BLaER1 treated with 17β-estradiol and CSF1 and Interleukin-3, amounts not matched to agents 10 nM and 100 nM (cell line): ENCODE measurements at regions not wholly inside any gene's neighbourhood (a gene's known extent, or its start where the extent isn't known, plus 50 kb on each side); places are given as distances from the start of the nearest gene placed in this dataset.
"Not testable (repeated sequence)": the region's sequence is repeated elsewhere in the genome, so short reads cannot be mapped to it uniquely, and the experiment has no call there.

Experiments used
- H3K27ac ChIP-seq, 11 experiments: shearing (Covaris generic); formaldehyde crosslinking; 2 replicates each; pipeline ENCODE4 v1.8.1; 2022
- H3K27me3 ChIP-seq, 11 experiments: shearing (Covaris generic); formaldehyde crosslinking; 2 replicates each; pipeline ENCODE4 v1.8.1; 2022
- H3K36me3 ChIP-seq, 11 experiments: shearing (Covaris generic); formaldehyde crosslinking; 2 replicates each; pipeline ENCODE4 v1.8.1; 2022
- H3K4me1 ChIP-seq, 10 experiments: shearing (Covaris generic); formaldehyde crosslinking; 2 replicates each; pipeline ENCODE4 v1.8.1; 2022
- H3K4me2 ChIP-seq, 11 experiments: shearing (Covaris generic); formaldehyde crosslinking; 2 replicates each; pipeline ENCODE4 v1.8.1; 2022
- H3K4me3 ChIP-seq, 10 experiments: shearing (Covaris generic); formaldehyde crosslinking; 2 replicates each; pipeline ENCODE4 v1.8.1; 2022
- H3K9ac ChIP-seq, 11 experiments: shearing (Covaris generic); formaldehyde crosslinking; 2 replicates each; pipeline ENCODE4 v1.8.1; 2022
- H3K9me3 ChIP-seq, 11 experiments: shearing (Covaris generic); formaldehyde crosslinking; replicated peaks in 1 of 11; 2 replicates each; pipeline ENCODE4 v1.8.1; 2022
- H4K20me1 ChIP-seq, 11 experiments: shearing (Covaris generic); formaldehyde crosslinking; 2 replicates each; pipeline ENCODE4 v1.8.1; 2022
- Cebpa-rat ChIP-seq, 11 experiments: shearing (Covaris generic); IDR thresholded peaks; 2 replicates each; pipeline ENCODE4 v1.8.1; 2022

DNA sequence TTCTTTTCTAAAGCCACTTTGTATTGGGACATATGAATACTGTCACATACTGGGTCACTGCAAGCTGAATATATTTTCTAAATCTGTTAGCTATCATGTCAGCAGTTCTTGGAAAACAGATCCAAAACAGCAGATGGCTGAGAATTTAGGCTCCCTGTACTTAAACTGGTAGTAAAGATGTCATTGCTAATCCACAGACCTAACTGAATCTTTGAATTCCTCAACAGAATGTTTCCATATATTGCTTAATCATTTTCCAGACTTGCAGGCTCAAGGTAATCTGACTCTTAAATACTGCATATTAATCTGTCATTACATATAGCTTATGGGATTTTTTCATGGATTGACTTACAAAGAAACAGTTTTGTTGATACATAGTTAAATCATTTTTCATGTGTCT, 639.0 kb upstream of the KLHL1 start:
- no peak overlapping the region for H3K4me2 ChIP-seq
- no peak overlapping the region for H3K27ac ChIP-seq
- no peaks in the 10 kb centered on the region for H3K27me3 ChIP-seq
- no peak overlapping the region for H3K9ac ChIP-seq
- no peaks in the 10 kb centered on the region for H3K4me1 ChIP-seq
- H3K36me3 ChIP-seq, result no peaks in the 10 kb centered on the region
- H4K20me1 ChIP-seq, result no peaks in the 10 kb centered on the region
- TF ChIP-seq Cebpa-rat (IDR thresholded peaks at IDR 0.05), result no peak
- no peak overlapping the region for H3K4me3 ChIP-seq
- no peaks in the 10 kb centered on the region for H3K9me3 ChIP-seq

DNA sequence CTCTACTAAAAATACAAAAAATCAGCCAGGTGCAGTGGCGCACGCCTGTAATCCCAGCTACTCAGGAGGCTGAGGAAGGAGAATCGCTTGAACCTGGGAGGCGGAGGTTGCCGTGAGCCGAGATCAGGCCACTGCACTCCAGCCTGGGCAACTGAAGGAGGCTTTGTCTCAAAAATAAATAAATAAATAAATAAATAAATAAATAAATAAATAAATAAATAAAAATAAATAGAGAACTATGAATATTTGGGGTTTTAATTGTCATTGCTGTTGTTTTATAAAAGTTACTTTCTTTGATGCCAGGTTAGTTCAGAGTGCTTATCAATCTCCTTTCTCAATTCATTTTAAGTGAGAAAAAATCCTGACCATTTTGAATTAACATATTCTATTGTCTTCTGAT, 638.2 kb upstream of the KLHL1 start:
- not testable (repeated sequence) for H3K27me3 ChIP-seq, H3K4me1 ChIP-seq, H3K4me2 ChIP-seq, H3K9ac ChIP-seq, H3K4me3 ChIP-seq, H3K9me3 ChIP-seq, H3K36me3 ChIP-seq, H4K20me1 ChIP-seq, H3K27ac ChIP-seq

DNA sequence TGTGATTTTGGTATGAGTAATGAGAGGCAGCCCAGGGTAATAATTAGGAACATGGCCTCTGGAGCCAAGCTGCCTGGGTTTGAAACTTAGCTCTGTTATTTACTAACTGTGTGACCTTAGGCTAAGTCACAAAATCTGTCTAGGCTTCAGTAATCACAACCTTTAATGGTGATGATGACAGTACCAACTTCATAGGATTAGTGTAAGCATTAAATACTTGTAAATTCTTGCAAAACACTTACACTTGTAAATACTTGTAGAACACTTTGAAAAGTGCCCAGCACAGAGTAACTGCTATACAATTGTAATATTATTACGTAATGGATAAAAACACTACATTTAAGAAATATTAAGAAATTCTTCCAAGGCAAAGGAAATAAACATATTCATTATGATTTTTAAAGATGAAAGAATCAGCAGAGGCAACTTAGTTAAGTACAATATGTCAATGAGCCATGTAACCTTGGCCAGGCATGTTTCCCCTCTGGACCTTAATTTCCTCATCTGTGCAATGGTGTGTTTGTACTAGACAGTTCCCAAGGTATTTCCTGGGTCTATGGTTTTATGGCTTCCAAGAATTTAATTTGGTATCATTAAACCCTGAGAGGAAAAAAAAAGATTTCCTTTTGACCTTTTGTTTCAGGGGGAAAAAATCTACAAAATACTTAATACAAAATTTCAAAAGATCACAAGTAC, 628.5 kb upstream of the KLHL1 start:
- H3K4me2 ChIP-seq, result no peak overlapping the region
- no peak for TF ChIP-seq Cebpa-rat (IDR thresholded peaks at IDR 0.05)

DNA sequence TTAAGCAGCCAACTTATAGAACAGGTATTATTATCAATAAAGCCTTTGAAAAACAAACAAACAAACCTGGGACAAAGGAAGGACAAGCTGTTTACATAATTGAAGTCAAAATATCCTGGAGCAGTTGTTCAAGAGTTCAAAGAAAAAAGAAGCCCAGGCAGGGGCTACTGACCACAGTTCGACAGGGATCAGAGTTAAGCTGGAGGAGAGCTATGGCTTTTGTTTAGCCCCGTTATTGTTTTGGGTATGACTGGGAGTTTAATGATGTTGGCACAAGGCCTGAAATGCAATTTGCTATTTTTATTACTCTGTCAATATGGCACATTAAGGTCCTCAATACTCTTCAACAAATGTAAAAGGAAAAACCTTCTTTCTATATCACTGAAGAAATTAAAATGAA, 624.4 kb upstream of the KLHL1 start:
- no peaks in the 10 kb centered on the region for H3K27me3 ChIP-seq
- no peak overlapping the region for H3K4me2 ChIP-seq
- H3K9ac ChIP-seq, result no peak overlapping the region
- H3K36me3 ChIP-seq, result no peaks in the 10 kb centered on the region
- no peaks in the 10 kb centered on the region for H3K4me1 ChIP-seq
- H3K4me3 ChIP-seq, result no peak overlapping the region
- no peaks in the 10 kb centered on the region for H3K9me3 ChIP-seq
- no peak for TF ChIP-seq Cebpa-rat (IDR thresholded peaks at IDR 0.05)
- H3K27ac ChIP-seq, result no peak overlapping the region
- H4K20me1 ChIP-seq, result no peaks in the 10 kb centered on the region

More for the DNA sequence above, 628.5 kb upstream of the KLHL1 start:
- no peak overlapping the region for H3K4me3 ChIP-seq
- no peaks in the 10 kb centered on the region for H3K36me3 ChIP-seq
- H3K4me1 ChIP-seq, result no peaks in the 10 kb centered on the region
- no peaks in the 10 kb centered on the region for H3K9me3 ChIP-seq
- H4K20me1 ChIP-seq, result no peaks in the 10 kb centered on the region
- no peak overlapping the region for H3K9ac ChIP-seq
- H3K27ac ChIP-seq, result no peak overlapping the region
- H3K27me3 ChIP-seq, result no peaks in the 10 kb centered on the region

DNA sequence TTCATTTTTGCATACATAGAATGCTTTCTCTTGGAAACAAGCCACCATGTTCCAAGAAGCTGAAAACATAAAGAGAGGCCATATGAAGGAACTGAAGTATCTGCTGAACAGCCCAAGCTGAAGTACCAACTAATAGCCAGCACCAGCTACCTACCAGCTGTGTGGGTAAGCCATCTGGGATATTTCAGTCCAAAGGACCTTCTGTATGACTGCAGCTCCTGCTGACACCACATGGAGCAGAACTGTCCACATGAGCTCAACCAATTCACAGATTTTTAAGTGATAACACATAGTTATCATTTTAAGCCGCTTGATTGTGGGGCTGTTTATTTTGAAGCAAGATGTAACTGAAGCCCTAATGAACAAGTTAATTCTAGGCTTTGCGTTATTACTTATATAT, 621.1 kb upstream of the KLHL1 start:
- no peak overlapping the region for H3K4me3 ChIP-seq
- TF ChIP-seq Cebpa-rat (IDR thresholded peaks at IDR 0.05), result no peak
- no peaks in the 10 kb centered on the region for H3K36me3 ChIP-seq
- H3K27ac ChIP-seq, result no peak overlapping the region
- no peaks in the 10 kb centered on the region for H3K4me1 ChIP-seq
- H3K4me2 ChIP-seq, result no peak overlapping the region
- no peaks in the 10 kb centered on the region for H3K27me3 ChIP-seq
- H3K9me3 ChIP-seq, result no peaks in the 10 kb centered on the region
- no peak overlapping the region for H3K9ac ChIP-seq
- H4K20me1 ChIP-seq, result no peaks in the 10 kb centered on the region

DNA sequence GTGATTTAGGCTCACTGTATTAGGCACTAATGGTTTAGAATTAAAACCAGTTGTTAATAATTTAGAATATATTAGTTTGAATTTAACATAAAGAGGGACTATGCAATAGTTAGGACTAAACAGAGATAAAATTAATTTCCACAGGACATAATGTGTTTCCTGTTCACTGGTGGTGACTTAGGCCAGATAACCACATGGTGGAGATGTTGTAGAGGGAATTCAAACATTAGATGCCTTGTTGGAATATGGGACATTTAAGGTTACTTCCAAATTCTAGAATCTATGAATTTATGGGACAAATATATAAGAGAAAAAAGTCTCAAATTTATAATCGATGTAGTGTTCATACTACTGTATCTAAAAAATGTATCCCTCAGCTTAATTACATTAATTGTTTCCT, 615.5 kb upstream of the KLHL1 start:
- Histone ChIP-seq H3K4me3 (no peak overlapping the region), H3K4me1 (no peaks in the 10 kb centered on the region), H3K4me2 (no peak overlapping the region), H3K36me3 (no peaks in the 10 kb centered on the region), H4K20me1 (no peaks in the 10 kb centered on the region), H3K27me3 (no peaks in the 10 kb centered on the region), H3K9me3 (no peaks in the 10 kb centered on the region), H3K27ac (no peak overlapping the region), H3K9ac (no peak overlapping the region)
- no peak for TF ChIP-seq Cebpa-rat (IDR thresholded peaks at IDR 0.05)

DNA sequence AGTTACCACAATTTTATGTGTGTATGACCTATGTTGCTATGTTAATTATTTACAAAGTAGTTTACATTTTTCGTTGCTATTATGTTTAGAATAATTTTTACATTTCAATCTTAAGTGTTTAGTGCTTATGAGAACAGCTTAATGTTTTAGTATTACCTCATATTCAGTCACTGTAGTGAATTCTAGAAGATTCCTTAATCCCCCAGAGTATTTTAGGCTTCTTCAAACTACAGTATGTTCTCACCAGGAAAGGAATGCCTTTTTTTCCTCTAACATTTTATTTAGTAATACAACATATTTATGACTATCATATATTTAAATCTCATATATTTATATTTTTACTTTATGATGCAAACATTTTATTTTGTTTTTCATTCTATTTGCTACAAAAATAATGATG, 612.1 kb upstream of the KLHL1 start:
- Histone ChIP-seq H3K4me3 (no peak overlapping the region), H3K9me3 (no peaks in the 10 kb centered on the region), H3K4me2 (no peak overlapping the region), H3K36me3 (no peaks in the 10 kb centered on the region), H3K27ac (no peak overlapping the region), H4K20me1 (no peaks in the 10 kb centered on the region), H3K4me1 (no peaks in the 10 kb centered on the region), H3K9ac (no peak overlapping the region), H3K27me3 (no peaks in the 10 kb centered on the region)
- TF ChIP-seq Cebpa-rat (IDR thresholded peaks at IDR 0.05), result no peak

DNA sequence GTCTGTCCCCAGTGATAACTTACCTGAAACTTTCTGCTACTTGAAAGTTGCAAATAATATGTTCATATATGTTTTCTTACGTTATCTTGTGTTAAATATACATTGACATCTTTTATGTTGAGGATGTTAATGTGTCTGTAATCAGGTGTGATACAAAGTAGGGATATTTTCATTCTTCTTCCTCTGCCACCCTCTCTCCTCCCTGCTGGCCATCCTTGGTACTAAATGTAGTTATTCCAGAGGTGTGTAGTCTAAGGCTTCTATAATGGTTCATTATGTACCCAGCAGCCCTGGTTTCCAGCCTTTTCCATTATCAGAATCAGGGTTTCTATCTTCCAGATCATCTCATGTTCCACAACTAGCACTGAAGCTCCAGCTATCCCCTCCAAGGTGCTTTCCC, 606.7 kb upstream of the KLHL1 start:
- H3K9me3 ChIP-seq, result no peaks in the 10 kb centered on the region
- H3K4me3 ChIP-seq, result no peak overlapping the region
- H3K27ac ChIP-seq, result no peak overlapping the region
- no peaks in the 10 kb centered on the region for H3K4me1 ChIP-seq
- H3K9ac ChIP-seq, result no peak overlapping the region
- no peak overlapping the region for H3K4me2 ChIP-seq
- TF ChIP-seq Cebpa-rat (IDR thresholded peaks at IDR 0.05), result no peak
- no peaks in the 10 kb centered on the region for H4K20me1 ChIP-seq
- no peaks in the 10 kb centered on the region for H3K27me3 ChIP-seq
- H3K36me3 ChIP-seq, result no peaks in the 10 kb centered on the region

DNA sequence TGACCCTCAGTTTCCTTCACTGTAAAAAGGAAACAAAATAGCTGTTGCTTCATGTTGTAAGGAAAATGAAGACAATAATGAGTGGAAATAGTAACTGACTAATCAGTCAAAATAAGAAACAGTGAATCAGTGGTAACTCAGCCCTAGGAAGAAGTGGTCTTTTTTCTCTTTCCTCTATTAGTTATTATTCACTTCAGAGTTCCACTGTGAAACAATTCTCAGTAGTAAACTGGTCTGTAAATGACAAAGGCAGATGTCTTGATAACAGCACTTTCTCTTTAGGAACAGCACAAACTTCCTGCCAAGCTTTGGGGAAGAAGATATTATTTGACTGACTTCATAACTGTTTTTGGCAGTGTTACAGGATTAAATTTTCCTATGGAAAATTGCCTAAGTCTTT, 600.5 kb upstream of the KLHL1 start:
- no peak for TF ChIP-seq Cebpa-rat (IDR thresholded peaks at IDR 0.05)
- Histone ChIP-seq H3K36me3 (no peaks in the 10 kb centered on the region), H3K9ac (no peak overlapping the region), H3K9me3 (no peaks in the 10 kb centered on the region), H3K4me3 (no peak overlapping the region), H3K27me3 (no peaks in the 10 kb centered on the region), H3K4me2 (no peak overlapping the region), H3K4me1 (no peaks in the 10 kb centered on the region), H4K20me1 (no peaks in the 10 kb centered on the region), H3K27ac (no peak overlapping the region)

DNA sequence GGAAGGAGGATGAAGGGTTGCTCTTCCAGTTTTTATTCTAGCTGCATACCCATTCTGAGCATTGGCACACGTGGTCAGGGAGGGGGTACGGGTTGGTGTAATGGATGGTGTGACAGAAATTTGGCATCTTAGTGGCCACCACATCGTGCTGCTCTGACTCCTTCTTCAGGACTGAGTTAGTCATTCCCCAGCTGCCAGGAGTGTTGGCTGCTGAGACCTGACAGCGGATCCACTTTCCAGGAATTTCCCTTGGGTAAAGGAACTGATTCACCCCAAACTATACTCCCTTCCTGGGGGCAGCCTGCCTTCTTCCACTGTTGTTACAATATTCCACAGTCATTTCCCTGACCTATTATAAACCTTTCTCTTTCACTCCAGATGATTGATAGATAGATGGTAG, 595.5 kb upstream of the KLHL1 start:
- Histone ChIP-seq H4K20me1 (no peaks in the 10 kb centered on the region), H3K9ac (no peak overlapping the region), H3K4me1 (no peaks in the 10 kb centered on the region), H3K27me3 (no peaks in the 10 kb centered on the region), H3K27ac (no peak overlapping the region), H3K4me2 (no peak overlapping the region), H3K9me3 (no peaks in the 10 kb centered on the region), H3K4me3 (no peak overlapping the region), H3K36me3 (no peaks in the 10 kb centered on the region)
- TF ChIP-seq Cebpa-rat (IDR thresholded peaks at IDR 0.05), result no peak
